ENCODE measurements at regions not wholly inside any gene's neighbourhood (a gene's known extent, or its start where the extent isn't known, plus 50 kb on each side); places are given as distances from the start of the nearest gene placed in this dataset.
A peak's percentile ranks its signal among the peaks of the same experiment; 100 is the strongest.

DNA sequence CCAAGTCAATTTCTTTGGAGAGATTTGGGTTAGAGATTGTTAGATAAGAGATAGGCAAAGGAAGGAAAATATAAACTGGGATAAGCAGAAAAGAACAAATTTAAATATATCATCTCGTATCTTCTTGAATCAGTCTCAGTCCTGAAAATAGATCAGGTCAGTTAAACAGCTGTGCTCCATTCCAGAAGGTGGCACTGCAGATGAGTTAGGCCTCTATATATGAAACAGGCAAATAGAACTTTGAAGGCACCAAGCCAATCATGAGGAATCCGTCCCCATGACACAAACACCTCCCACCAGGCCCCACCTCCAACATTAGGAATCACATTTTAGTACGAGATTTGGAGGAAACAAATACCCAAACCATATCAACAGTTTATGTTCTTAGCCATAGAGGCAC is 605.5 kb upstream of the USP15 start:
- H3K9ac ChIP-seq (ENCODE audit: low read length): no peak overlapping the region
- H3K9me3 ChIP-seq (ENCODE audit: insufficient read depth, low read length): no peaks in the 10 kb centered on the region
- no peaks in the 10 kb centered on the region for H3K79me2 ChIP-seq (ENCODE audit: low read length)
- peak overlapping the region; percentile 71 for H2AFZ ChIP-seq (ENCODE audit: low read depth, low read length)
- no peaks in the 10 kb centered on the region for H3K27me3 ChIP-seq (ENCODE audit: low read depth, low read length)
- H3K36me3 ChIP-seq (replicated peaks; ENCODE audit: low read depth, low read length): no peaks in the 10 kb centered on the region
- H3K4me3 ChIP-seq (ENCODE audit: low read length): no peak overlapping the region
- no peak for TF ChIP-seq EZH2phosphoT487 (IDR thresholded peaks at IDR 0.05; ENCODE audit: low read depth)
- TF ChIP-seq, protein P1, sequence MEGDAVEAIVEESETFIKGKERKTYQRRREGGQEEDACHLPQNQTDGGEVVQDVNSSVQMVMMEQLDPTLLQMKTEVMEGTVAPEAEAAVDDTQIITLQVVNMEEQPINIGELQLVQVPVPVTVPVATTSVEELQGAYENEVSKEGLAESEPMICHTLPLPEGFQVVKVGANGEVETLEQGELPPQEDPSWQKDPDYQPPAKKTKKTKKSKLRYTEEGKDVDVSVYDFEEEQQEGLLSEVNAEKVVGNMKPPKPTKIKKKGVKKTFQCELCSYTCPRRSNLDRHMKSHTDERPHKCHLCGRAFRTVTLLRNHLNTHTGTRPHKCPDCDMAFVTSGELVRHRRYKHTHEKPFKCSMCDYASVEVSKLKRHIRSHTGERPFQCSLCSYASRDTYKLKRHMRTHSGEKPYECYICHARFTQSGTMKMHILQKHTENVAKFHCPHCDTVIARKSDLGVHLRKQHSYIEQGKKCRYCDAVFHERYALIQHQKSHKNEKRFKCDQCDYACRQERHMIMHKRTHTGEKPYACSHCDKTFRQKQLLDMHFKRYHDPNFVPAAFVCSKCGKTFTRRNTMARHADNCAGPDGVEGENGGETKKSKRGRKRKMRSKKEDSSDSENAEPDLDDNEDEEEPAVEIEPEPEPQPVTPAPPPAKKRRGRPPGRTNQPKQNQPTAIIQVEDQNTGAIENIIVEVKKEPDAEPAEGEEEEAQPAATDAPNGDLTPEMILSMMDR (IDR thresholded peaks at IDR 0.05; ENCODE audit: low read depth, low read length): peak; percentile 63
- H3K27ac ChIP-seq (ENCODE audit: low read length): no peak overlapping the region
- H3K4me1 ChIP-seq (ENCODE audit: low read length): peaks cover 8% of the 10 kb centered on the region
- H3K4me2 ChIP-seq (ENCODE audit: low read length): peak overlapping the region; percentile 29
- no peaks in the 10 kb centered on the region for H4K20me1 ChIP-seq (ENCODE audit: insufficient read depth, low read length)

DNA sequence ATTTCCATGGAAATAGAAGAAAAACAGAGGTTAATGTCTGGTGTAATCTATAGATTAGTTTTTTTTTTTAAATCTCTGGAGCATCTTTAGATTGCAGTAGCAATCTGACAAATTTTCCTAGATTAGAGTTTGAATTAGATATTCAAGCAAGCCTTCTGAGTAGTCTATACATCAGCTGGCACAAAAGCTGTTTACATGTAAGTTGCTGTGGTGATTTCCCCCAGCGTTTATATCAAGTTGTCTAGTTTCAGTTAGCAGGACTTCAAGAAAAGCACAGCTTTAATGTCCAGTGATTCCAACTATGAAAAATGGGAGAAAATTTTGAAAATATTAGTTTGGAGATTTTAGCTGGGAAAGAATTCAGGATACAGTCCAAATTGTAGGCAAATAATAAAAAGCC is 605.0 kb upstream of the USP15 start:
- no peaks in the 10 kb centered on the region for H3K27me3 ChIP-seq (ENCODE audit: low read depth, low read length)
- TF ChIP-seq, protein P1 (IDR thresholded peaks at IDR 0.05; ENCODE audit: low read depth, low read length): no peak
- no peak for TF ChIP-seq EZH2phosphoT487 (IDR thresholded peaks at IDR 0.05; ENCODE audit: low read depth)
- H3K4me3 ChIP-seq (ENCODE audit: low read length): no peak overlapping the region
- H3K4me1 ChIP-seq (ENCODE audit: low read length): peaks cover 8% of the 10 kb centered on the region
- H3K4me2 ChIP-seq (ENCODE audit: low read length): peak overlapping the region; percentile 25; the same call in 1 of the 2 replicates
- no peaks in the 10 kb centered on the region for H3K79me2 ChIP-seq (ENCODE audit: low read length)
- H2AFZ ChIP-seq (ENCODE audit: low read depth, low read length): peak overlapping the region; percentile 71; the same call in 1 of the 2 replicates
- no peak overlapping the region for H3K27ac ChIP-seq (ENCODE audit: low read length)
- H3K36me3 ChIP-seq (replicated peaks; ENCODE audit: low read depth, low read length): no peaks in the 10 kb centered on the region
- H4K20me1 ChIP-seq (ENCODE audit: insufficient read depth, low read length): no peaks in the 10 kb centered on the region
- no peaks in the 10 kb centered on the region for H3K9me3 ChIP-seq (ENCODE audit: insufficient read depth, low read length)
- H3K9ac ChIP-seq (ENCODE audit: low read length): no peak overlapping the region

DNA sequence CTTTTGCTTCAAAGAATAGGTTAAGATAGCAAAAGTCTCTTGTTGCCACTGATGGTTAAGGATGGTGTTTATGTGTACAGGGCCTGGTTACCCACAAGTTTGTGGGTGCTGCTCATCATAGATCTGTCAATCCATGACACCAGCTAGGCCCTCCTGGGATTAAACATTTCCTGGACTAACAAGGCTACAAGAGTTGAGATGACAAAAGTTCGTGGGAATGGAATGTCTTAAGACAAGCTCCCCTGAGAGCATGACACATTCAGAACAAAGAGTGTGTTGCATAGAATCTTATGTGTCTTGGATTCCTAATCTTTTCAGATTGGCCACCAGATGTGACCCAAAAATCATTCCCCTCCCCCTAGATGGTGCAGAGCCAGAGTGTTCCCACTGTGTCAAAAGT is 592.5 kb upstream of the USP15 start:
- Histone ChIP-seq H3K4me1 (ENCODE audit: low read length) (no peaks in the 10 kb centered on the region), H3K9me3 (ENCODE audit: insufficient read depth, low read length) (peaks cover 5% of the 10 kb centered on the region; the same call in 1 of the 2 replicates), H2AFZ (ENCODE audit: low read depth, low read length) (no peak overlapping the region), H3K27me3 (ENCODE audit: low read depth, low read length) (no peaks in the 10 kb centered on the region), H3K9ac (ENCODE audit: low read length) (no peak overlapping the region), H3K4me2 (ENCODE audit: low read length) (no peak overlapping the region), H3K4me3 (ENCODE audit: low read length) (no peak overlapping the region), H3K36me3 (replicated peaks; ENCODE audit: low read depth, low read length) (no peaks in the 10 kb centered on the region), H3K27ac (ENCODE audit: low read length) (no peak overlapping the region), H4K20me1 (ENCODE audit: insufficient read depth, low read length) (no peaks in the 10 kb centered on the region), H3K79me2 (ENCODE audit: low read length) (no peaks in the 10 kb centered on the region)
- TF ChIP-seq EZH2phosphoT487 (IDR thresholded peaks at IDR 0.05; ENCODE audit: low read depth): no peak
- TF ChIP-seq, protein P1 (IDR thresholded peaks at IDR 0.05; ENCODE audit: low read depth, low read length): no peak

DNA sequence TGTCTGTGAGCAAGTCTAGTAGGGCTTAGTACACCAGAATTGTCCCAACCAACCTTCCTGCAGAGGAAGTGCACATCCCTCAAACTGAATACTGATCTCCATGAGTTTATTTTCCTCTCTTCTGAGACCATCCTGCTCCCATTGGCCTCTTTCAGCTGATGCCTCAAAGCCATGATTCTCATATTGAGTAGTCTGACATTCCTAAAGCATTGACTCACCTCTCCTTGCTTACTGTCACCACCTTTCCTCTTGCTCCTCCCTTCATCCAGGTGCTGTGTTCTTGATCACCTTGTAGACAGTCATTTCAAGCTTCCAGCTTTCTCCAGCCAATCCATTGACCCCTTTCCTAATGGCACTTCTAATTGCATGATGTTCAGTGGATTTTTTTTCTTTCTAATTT is 583.7 kb upstream of the USP15 start:
- Histone ChIP-seq H3K36me3 (replicated peaks; ENCODE audit: low read depth, low read length) (no peaks in the 10 kb centered on the region), H3K9me3 (ENCODE audit: insufficient read depth, low read length) (no peaks in the 10 kb centered on the region; the same call in 1 of the 2 replicates)

More for the DNA sequence above, 583.7 kb upstream of the USP15 start:
- H4K20me1 ChIP-seq (ENCODE audit: insufficient read depth, low read length): no peaks in the 10 kb centered on the region
- no peak overlapping the region for H3K27ac ChIP-seq (ENCODE audit: low read length)
- H3K4me1 ChIP-seq (ENCODE audit: low read length): no peaks in the 10 kb centered on the region
- no peaks in the 10 kb centered on the region for H3K27me3 ChIP-seq (ENCODE audit: low read depth, low read length)
- no peak overlapping the region for H3K4me3 ChIP-seq (ENCODE audit: low read length)
- no peak overlapping the region for H2AFZ ChIP-seq (ENCODE audit: low read depth, low read length)
- no peak overlapping the region for H3K9ac ChIP-seq (ENCODE audit: low read length)
- no peak for TF ChIP-seq EZH2phosphoT487 (IDR thresholded peaks at IDR 0.05; ENCODE audit: low read depth)
- TF ChIP-seq, protein P1 (IDR thresholded peaks at IDR 0.05; ENCODE audit: low read depth, low read length): no peak
- H3K79me2 ChIP-seq (ENCODE audit: low read length): no peaks in the 10 kb centered on the region
- no peak overlapping the region for H3K4me2 ChIP-seq (ENCODE audit: low read length)

Measured in OCI-LY3 (cell line).